ENCODE measurements at regions not wholly inside any gene's neighbourhood (a gene's known extent, or its start where the extent isn't known, plus 50 kb on each side); places are given as distances from the start of the nearest gene placed in this dataset.

DNA sequence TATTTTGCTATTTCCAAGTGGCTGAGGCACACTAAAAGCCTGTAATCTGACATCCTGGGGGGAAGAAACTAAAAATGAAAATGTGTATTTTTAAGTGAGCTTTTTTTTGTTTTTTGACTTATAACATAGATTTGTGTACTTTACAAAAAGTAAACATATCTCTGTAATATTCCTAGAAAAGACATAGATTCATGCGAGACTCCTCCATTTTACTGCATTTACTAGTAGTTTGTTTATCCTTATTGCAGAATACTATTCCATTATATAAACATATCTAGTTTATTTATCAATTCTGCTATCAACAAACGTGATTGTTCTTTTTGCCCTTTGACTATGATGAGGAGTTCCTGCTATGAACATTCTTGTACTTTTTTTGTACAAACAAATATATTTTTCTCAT is 67.8 kb upstream of the PLSCR5 start:
- DNase-seq (ENCODE audit: low spot score in 2 of 2), result no peak
- WGBS, result 85% methylated on average over 2 of the region's 2 CpGs
- H3K27ac ChIP-seq, result no peak overlapping the region
- H3K4me3 ChIP-seq, result no peak overlapping the region
- no peaks in the 10 kb centered on the region for H3K36me3 ChIP-seq
- H3K9me3 ChIP-seq, result no peaks in the 10 kb centered on the region
- no peaks in the 10 kb centered on the region for H3K27me3 ChIP-seq
- TF ChIP-seq EP300 (IDR thresholded peaks at IDR 0.05) (no peak), POLR2A (IDR thresholded peaks at IDR 0.05) (no peak), POLR2AphosphoS5 (IDR thresholded peaks at IDR 0.05) (no peak)
- TF ChIP-seq, protein P1, sequence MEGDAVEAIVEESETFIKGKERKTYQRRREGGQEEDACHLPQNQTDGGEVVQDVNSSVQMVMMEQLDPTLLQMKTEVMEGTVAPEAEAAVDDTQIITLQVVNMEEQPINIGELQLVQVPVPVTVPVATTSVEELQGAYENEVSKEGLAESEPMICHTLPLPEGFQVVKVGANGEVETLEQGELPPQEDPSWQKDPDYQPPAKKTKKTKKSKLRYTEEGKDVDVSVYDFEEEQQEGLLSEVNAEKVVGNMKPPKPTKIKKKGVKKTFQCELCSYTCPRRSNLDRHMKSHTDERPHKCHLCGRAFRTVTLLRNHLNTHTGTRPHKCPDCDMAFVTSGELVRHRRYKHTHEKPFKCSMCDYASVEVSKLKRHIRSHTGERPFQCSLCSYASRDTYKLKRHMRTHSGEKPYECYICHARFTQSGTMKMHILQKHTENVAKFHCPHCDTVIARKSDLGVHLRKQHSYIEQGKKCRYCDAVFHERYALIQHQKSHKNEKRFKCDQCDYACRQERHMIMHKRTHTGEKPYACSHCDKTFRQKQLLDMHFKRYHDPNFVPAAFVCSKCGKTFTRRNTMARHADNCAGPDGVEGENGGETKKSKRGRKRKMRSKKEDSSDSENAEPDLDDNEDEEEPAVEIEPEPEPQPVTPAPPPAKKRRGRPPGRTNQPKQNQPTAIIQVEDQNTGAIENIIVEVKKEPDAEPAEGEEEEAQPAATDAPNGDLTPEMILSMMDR (IDR thresholded peaks at IDR 0.05), result no peak
- H3K4me1 ChIP-seq, result no peaks in the 10 kb centered on the region

DNA sequence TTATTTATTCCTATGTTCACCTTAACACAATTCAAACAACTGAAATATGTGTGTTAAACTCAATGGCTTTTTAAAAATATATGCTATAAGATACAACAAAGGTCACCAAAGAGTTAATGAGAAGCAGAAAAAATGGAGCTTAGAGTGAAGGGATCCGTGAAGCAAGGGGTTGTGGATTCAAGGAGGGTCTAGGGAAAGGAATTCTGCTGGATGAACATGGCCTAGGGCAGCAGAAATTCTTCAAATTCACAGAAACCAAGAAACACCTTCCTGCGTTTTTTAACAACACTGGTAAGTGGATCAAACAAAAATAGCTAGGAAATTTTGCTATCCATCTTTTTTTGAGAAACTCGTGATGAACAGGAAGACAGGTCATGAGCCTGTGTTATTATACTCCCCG is 59.3 kb upstream of the PLSCR5 start:
- TF ChIP-seq EP300 (IDR thresholded peaks at IDR 0.05) (no peak), POLR2AphosphoS5 (IDR thresholded peaks at IDR 0.05) (no peak), POLR2A (IDR thresholded peaks at IDR 0.05) (no peak)
- TF ChIP-seq, protein P1 (IDR thresholded peaks at IDR 0.05), result no peak
- Histone ChIP-seq H3K4me3 (no peak overlapping the region), H3K4me1 (no peaks in the 10 kb centered on the region), H3K36me3 (no peaks in the 10 kb centered on the region), H3K27me3 (no peaks in the 10 kb centered on the region), H3K9me3 (no peaks in the 10 kb centered on the region), H3K27ac (no peak overlapping the region)
- 47% methylated on average over 4 of the region's 4 CpGs for whole genome bisulfite sequencing
- no peak for DNase-seq (ENCODE audit: low spot score in 2 of 2)

DNA sequence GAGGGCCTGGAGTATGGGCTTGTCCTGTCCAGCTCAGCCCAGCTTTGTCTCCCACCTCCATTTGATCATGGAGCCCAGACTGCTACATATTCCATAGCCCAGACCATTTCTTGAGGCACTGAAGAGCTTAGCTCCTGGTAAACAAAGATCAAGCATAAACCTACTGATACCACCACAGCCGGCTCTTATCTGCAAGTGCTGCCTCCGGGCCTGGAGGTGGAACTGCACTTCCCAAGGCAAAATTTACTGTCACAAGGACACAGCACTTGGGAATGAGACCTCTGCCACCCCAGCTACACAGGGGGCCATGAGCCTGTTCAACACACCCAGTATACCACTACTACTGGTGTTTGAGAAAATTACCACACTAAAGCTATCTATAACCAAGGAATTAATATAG is 53.7 kb upstream of the PLSCR5 start:
- no peak for DNase-seq (ENCODE audit: low spot score in 2 of 2)
- Histone ChIP-seq H3K27me3 (no peaks in the 10 kb centered on the region), H3K9me3 (no peaks in the 10 kb centered on the region), H3K36me3 (no peaks in the 10 kb centered on the region), H3K4me3 (no peak overlapping the region), H3K4me1 (no peaks in the 10 kb centered on the region), H3K27ac (no peak overlapping the region)
- no peak for TF ChIP-seq POLR2AphosphoS5 (IDR thresholded peaks at IDR 0.05)
- TF ChIP-seq, protein P1 (IDR thresholded peaks at IDR 0.05), result no peak
- no peak for TF ChIP-seq EP300 (IDR thresholded peaks at IDR 0.05)
- no peak for TF ChIP-seq POLR2A (IDR thresholded peaks at IDR 0.05)
- WGBS, result 94% methylated on average over 2 of the region's 2 CpGs

DNA sequence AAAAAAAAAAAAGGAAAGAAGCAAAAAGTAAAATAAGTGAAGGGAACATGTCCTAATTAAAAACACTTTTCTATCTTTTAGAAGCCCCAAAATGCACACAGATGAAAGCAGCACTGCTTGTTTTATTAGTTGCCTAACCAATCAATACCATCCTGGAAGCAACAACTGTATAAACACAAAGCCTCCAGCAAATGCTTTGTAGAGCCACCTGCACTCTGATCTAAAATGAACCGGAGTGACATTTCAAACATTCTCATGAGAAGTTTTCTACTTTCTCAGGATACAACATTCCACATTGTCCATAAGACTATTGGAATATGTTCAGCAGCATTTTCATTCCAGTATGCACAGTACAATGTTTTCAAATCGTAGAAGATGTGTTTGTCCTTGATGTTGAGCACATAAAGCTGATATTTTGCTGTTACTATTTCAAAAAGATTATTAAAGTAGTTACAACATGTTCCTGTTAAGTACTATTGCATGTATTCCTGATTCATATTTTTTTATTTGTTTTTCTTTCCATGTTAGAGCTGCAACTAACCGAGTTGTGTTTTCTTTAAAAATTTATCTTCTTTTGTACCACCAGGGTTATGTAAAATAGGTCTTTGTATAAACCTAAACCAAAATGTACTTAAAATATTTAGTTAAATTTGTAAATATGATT is 50.3 kb upstream of the PLSCR5 start:
- no peak for DNase-seq (ENCODE audit: low spot score in 2 of 2)
- no peaks in the 10 kb centered on the region for H3K36me3 ChIP-seq
- H3K9me3 ChIP-seq, result no peaks in the 10 kb centered on the region
- no peak overlapping the region for H3K27ac ChIP-seq
- H3K4me1 ChIP-seq, result no peaks in the 10 kb centered on the region
- TF ChIP-seq POLR2A (IDR thresholded peaks at IDR 0.05) (no peak), POLR2AphosphoS5 (IDR thresholded peaks at IDR 0.05) (no peak), EP300 (IDR thresholded peaks at IDR 0.05) (no peak)
- TF ChIP-seq, protein P1 (IDR thresholded peaks at IDR 0.05), result no peak
- no peak overlapping the region for H3K4me3 ChIP-seq
- no peaks in the 10 kb centered on the region for H3K27me3 ChIP-seq
- whole genome bisulfite sequencing, result 41% methylated on average over 3 of the region's 3 CpGs

Data from suprapubic skin (tissue), 4 donors.